ENCODE measurements at regions not wholly inside any gene's neighbourhood (a gene's known extent, or its start where the extent isn't known, plus 50 kb on each side); places are given as distances from the start of the nearest gene placed in this dataset.

- H3K9ac ChIP-seq (ENCODE audit: low read length), result no peak overlapping the region
- H3K4me2 ChIP-seq (ENCODE audit: low read depth, low read length), result no peak overlapping the region
- no peaks in the 10 kb centered on the region for H3K4me1 ChIP-seq (ENCODE audit: low read length)
- H4K20me1 ChIP-seq (ENCODE audit: insufficient read depth, low read length), result no peaks in the 10 kb centered on the region
- no peak for DNase-seq
- H3K36me3 ChIP-seq (replicated peaks; ENCODE audit: insufficient read depth, low read length), result no peaks in the 10 kb centered on the region
- H3K9me3 ChIP-seq (replicated peaks; ENCODE audit: insufficient read depth, low read length), result no peaks in the 10 kb centered on the region
- H3K79me2 ChIP-seq (ENCODE audit: low read length), result no peaks in the 10 kb centered on the region
- H3K27ac ChIP-seq (ENCODE audit: low read length), result no peak overlapping the region
- no peaks in the 10 kb centered on the region for H3F3A ChIP-seq (ENCODE audit: insufficient read depth, low read length)
- H3K27me3 ChIP-seq (replicated peaks; ENCODE audit: insufficient read depth, low read length), result no peaks in the 10 kb centered on the region
- TF ChIP-seq EZH2phosphoT487 (IDR thresholded peaks at IDR 0.05; ENCODE audit: low read length) (no peak), CTCF (IDR thresholded peaks at IDR 0.05; ENCODE audit: low read length) (no peak), EZH2 (optimal IDR thresholded peaks at IDR 0.05; ENCODE audit: low read depth, low read length) (no peak)
- H3K4me3 ChIP-seq (ENCODE audit: low read length), result no peak overlapping the region
- no peak overlapping the region for H2AFZ ChIP-seq (ENCODE audit: low read length)
- H3K9me2 ChIP-seq (replicated peaks; ENCODE audit: insufficient read depth, low read length), result no peaks in the 10 kb centered on the region
These were observed 355.0 kb upstream of the PCDH20 start for GRCh38 chr13:61770681-61771080.

GRCh38 chr13:61768175-61768574, 352.5 kb upstream of the PCDH20 start:
- no peak for DNase-seq
- no peak overlapping the region for H3K9ac ChIP-seq (ENCODE audit: low read length)
- H4K20me1 ChIP-seq (ENCODE audit: insufficient read depth, low read length), result no peaks in the 10 kb centered on the region
- H3K27me3 ChIP-seq (replicated peaks; ENCODE audit: insufficient read depth, low read length), result no peaks in the 10 kb centered on the region
- no peak overlapping the region for H3K4me2 ChIP-seq (ENCODE audit: low read depth, low read length)
- no peaks in the 10 kb centered on the region for H3K9me2 ChIP-seq (replicated peaks; ENCODE audit: insufficient read depth, low read length)
- H3K79me2 ChIP-seq (ENCODE audit: low read length), result no peaks in the 10 kb centered on the region
- no peaks in the 10 kb centered on the region for H3K4me1 ChIP-seq (ENCODE audit: low read length)
- H2AFZ ChIP-seq (ENCODE audit: low read length), result no peak overlapping the region
- H3F3A ChIP-seq (ENCODE audit: insufficient read depth, low read length), result no peaks in the 10 kb centered on the region
- H3K4me3 ChIP-seq (ENCODE audit: low read length), result no peak overlapping the region
- TF ChIP-seq EZH2phosphoT487 (IDR thresholded peaks at IDR 0.05; ENCODE audit: low read length), result no peak
- TF ChIP-seq CTCF (IDR thresholded peaks at IDR 0.05; ENCODE audit: low read length), result no peak
- no peak for TF ChIP-seq EZH2 (optimal IDR thresholded peaks at IDR 0.05; ENCODE audit: low read depth, low read length)
- H3K27ac ChIP-seq (ENCODE audit: low read length), result no peak overlapping the region
- no peaks in the 10 kb centered on the region for H3K9me3 ChIP-seq (replicated peaks; ENCODE audit: insufficient read depth, low read length)
- no peaks in the 10 kb centered on the region for H3K36me3 ChIP-seq (replicated peaks; ENCODE audit: insufficient read depth, low read length)

GRCh38 chr13:61766667-61767058, 351.0 kb upstream of the PCDH20 start:
- Histone ChIP-seq H3K4me1 (ENCODE audit: low read length) (no peaks in the 10 kb centered on the region), H3K9ac (ENCODE audit: low read length) (no peak overlapping the region), H3K36me3 (replicated peaks; ENCODE audit: insufficient read depth, low read length) (no peaks in the 10 kb centered on the region), H3K4me2 (ENCODE audit: low read depth, low read length) (no peak overlapping the region), H3K27ac (ENCODE audit: low read length) (no peak overlapping the region), H3K9me3 (replicated peaks; ENCODE audit: insufficient read depth, low read length) (no peaks in the 10 kb centered on the region), H3K4me3 (ENCODE audit: low read length) (no peak overlapping the region), H3F3A (ENCODE audit: insufficient read depth, low read length) (no peaks in the 10 kb centered on the region), H3K79me2 (ENCODE audit: low read length) (no peaks in the 10 kb centered on the region), H3K27me3 (replicated peaks; ENCODE audit: insufficient read depth, low read length) (no peaks in the 10 kb centered on the region), H3K9me2 (replicated peaks; ENCODE audit: insufficient read depth, low read length) (no peaks in the 10 kb centered on the region), H4K20me1 (ENCODE audit: insufficient read depth, low read length) (no peaks in the 10 kb centered on the region), H2AFZ (ENCODE audit: low read length) (no peak overlapping the region)
- no peak for TF ChIP-seq EZH2phosphoT487 (IDR thresholded peaks at IDR 0.05; ENCODE audit: low read length)
- no peak for TF ChIP-seq EZH2 (optimal IDR thresholded peaks at IDR 0.05; ENCODE audit: low read depth, low read length)
- TF ChIP-seq CTCF (IDR thresholded peaks at IDR 0.05; ENCODE audit: low read length), result no peak
- no peak for DNase-seq

Measured in MM.1S (cell line).